GM12891 (cell line): ENCODE measurements at regions not wholly inside any gene's neighbourhood (a gene's known extent, or its start where the extent isn't known, plus 50 kb on each side); places are given as distances from the start of the nearest gene placed in this dataset.

Experiments used
- POLR2A ChIP-seq: IDR thresholded peaks from 2 replicates; pipeline ENCODE4 v1.6.1; 2011; ENCODE audit warnings: low read depth, low read length, control low read depth
- POLR2AphosphoS5 ChIP-seq: IDR thresholded peaks from 2 replicates; pipeline ENCODE4 v1.6.1; 2011; ENCODE audit warnings: low read depth, low read length, control low read depth
- SPI1 ChIP-seq: IDR thresholded peaks from 2 replicates; pipeline ENCODE4 v1.6.1; 2011; ENCODE audit warnings: low read depth, low read length, control low read depth
- TAF1 ChIP-seq: IDR thresholded peaks from 2 replicates; pipeline ENCODE4 v1.6.1; 2011; ENCODE audit warnings: low read depth, low read length, control low read depth

DNA sequence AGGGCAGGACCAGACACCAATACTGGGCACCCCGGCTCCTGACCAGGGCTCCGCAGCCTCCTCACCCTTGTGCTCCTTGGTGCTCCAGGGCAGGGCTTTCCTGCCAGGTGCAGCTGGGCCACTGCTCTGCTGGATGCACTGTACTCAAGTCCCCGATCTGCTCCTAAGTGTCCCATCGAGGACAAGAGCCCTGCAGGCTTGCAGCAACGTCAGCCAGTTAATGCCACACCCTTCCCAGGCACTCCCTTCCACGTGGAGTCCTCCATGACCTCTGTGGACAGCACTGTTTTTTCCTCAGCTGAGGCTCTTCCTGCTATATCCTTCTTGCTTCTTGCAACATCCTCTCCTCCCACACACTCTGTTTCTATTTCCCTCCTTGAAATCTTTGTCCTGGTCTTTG, 94.0 kb upstream of the NGF start:
- TF ChIP-seq POLR2AphosphoS5 (no peak), TAF1 (no peak), POLR2A (no peak), SPI1 (no peak)
